BJ (cell line): ENCODE measurements at regions not wholly inside any gene's neighbourhood (a gene's known extent, or its start where the extent isn't known, plus 50 kb on each side); places are given as distances from the start of the nearest gene placed in this dataset.

Experiments used
- CTCF ChIA-PET: fragments of 350-600 bp; formaldehyde crosslinking; extraction: SDS; loops from one replicate; lab custom pipeline; 2021; ENCODE audit warnings: antibody characterized with exemption, inconsistent platforms; lab: Yijun Ruan, JAX
- POLR2A ChIA-PET: fragments of 300-600 bp; sonication (Branson Sonifier 250); formaldehyde crosslinking; extraction: SDS; loops from one replicate; lab custom pipeline; 2021; ENCODE audit warnings: antibody characterized with exemption; lab: Charles Lee
- DNase-seq: peaks from one replicate; pipeline ENCODE4 v3.0.0-alpha.2; 2011; ENCODE audit warnings: low read depth
- H3K27me3 ChIP-seq: 2 replicates; pipeline ENCODE4 v1.6.0; 2011; ENCODE audit warnings: low read length; ENCODE audit not compliant: control insufficient read depth, insufficient read depth
- H3K36me3 ChIP-seq: 2 replicates; pipeline ENCODE4 v1.5.1; 2011; ENCODE audit warnings: low read length; ENCODE audit not compliant: control insufficient read depth, insufficient read depth
- H3K4me3 ChIP-seq: 2 replicates; pipeline ENCODE4 v1.5.1; 2011; ENCODE audit warnings: low read depth, mild to moderate bottlenecking, control low read depth, low read length
- TF ChIP-seq, protein P1 (sequence below): IDR thresholded peaks from 2 replicates; pipeline ENCODE4 v1.5.1; 2011; ENCODE audit warnings: low read depth, mild to moderate bottlenecking, control low read depth, inconsistent platforms, low read length, moderate library complexity; ENCODE audit not compliant: insufficient read depth

DNA sequence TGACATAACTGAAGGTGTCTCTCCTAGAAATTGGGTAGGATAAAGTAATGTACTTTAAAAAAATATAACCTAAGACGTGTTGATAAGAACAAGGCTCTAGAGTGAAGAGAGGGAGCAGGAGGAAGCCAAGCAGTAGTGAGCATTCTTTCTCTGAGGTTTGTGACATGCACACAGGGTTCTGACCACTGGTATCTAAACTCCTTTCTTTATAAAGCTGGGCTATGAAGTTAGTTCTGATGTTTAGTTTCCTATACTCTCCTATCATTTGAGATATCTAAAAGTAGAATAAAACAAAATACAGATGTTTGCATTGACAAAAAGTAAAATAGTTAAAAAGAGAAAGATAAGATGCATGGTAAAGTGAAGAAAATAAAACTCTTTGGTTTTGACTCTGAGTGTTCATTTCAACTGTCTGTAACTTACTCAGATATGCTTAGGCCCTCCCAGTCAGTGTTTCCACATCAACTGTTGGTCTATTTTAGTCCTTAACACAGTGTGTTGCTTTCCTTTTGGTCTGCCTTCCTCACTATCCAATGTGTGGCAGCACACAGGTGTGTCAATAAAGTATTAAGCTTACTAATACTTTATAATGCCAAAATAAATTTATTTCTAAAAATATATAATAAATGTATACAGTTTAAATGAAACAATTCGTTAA, 543.5 kb downstream of the PTPRC start:
- POLR2A ChIA-PET, result no interaction called here
- DNase-seq, result no peak
- CTCF ChIA-PET, result interaction anchor here (0.6 kb wide), 1 partner anchor 12 kb away, joined by 3 read pairs; no protein-coding TSS in a partner anchor
- TF ChIP-seq, protein P1, sequence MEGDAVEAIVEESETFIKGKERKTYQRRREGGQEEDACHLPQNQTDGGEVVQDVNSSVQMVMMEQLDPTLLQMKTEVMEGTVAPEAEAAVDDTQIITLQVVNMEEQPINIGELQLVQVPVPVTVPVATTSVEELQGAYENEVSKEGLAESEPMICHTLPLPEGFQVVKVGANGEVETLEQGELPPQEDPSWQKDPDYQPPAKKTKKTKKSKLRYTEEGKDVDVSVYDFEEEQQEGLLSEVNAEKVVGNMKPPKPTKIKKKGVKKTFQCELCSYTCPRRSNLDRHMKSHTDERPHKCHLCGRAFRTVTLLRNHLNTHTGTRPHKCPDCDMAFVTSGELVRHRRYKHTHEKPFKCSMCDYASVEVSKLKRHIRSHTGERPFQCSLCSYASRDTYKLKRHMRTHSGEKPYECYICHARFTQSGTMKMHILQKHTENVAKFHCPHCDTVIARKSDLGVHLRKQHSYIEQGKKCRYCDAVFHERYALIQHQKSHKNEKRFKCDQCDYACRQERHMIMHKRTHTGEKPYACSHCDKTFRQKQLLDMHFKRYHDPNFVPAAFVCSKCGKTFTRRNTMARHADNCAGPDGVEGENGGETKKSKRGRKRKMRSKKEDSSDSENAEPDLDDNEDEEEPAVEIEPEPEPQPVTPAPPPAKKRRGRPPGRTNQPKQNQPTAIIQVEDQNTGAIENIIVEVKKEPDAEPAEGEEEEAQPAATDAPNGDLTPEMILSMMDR, result no peak
- no peaks in the 10 kb centered on the region for H3K36me3 ChIP-seq
- no peak overlapping the region for H3K4me3 ChIP-seq
- H3K27me3 ChIP-seq, result no peaks in the 10 kb centered on the region

DNA sequence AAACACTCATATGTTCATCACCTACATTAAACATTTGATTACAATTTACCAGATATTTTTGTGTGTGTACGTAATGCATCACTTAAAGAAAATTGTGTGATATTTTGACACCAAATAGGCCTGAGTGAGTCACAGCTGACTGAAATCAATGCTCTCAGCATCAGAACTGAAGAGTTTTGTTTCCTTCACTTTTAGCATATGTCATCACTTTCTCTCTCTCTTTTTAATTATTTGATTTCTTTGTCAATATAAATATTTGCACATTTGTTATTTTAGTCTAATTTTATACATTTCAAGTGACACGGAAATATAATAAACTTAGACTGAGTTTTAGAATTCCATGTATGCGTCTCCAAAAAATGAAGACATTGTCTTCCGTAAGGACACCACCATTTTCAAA, 545.3 kb downstream of the PTPRC start:
- TF ChIP-seq, protein P1, result no peak
- no peak for DNase-seq
- Histone ChIP-seq H3K27me3 (no peaks in the 10 kb centered on the region), H3K36me3 (no peaks in the 10 kb centered on the region), H3K4me3 (no peak overlapping the region)
- POLR2A ChIA-PET, result no interaction called here
- CTCF ChIA-PET, result no interaction called here

DNA sequence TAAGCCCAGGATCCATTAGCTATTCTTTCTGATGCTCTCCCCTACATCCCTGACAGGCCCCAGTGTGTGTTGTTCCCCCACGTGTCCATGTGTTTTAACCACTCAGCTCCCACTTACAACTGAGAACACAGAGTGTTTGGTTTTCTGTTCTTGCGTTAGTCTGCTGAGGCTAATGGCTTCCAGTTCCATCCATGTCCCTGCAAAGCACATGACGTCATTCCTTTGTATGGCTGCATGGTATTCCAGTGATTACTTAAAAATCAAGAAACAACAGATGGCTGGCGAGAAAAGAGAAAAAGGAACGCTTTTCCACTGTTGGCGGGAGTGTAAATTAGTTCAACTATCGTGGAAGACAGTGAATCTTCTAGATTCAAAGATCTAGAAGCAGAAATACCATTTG, 556.0 kb downstream of the PTPRC start:
- Histone ChIP-seq H3K36me3 (no peaks in the 10 kb centered on the region), H3K27me3 (no peaks in the 10 kb centered on the region), H3K4me3 (no peak overlapping the region)
- ChIA-PET POLR2A (no interaction called here), CTCF (no interaction called here)
- TF ChIP-seq, protein P1, result no peak
- no peak for DNase-seq

DNA sequence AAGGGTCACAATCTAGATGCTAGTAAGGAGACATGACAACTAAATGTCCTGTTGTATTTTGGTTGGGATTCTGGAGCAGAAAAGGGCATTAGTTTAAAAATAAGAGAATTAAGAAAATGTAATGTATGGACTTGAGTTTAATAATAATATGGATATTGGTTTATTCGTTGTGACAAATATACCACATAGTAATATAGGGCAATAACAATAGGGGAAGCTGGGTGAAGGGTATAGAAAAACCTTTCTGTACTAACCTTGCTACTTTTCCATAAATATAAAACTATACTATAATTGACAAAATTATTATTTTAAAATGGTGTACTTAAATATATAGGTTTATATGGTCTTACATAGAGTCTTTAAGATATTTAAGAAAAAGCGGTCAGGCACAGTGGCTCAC, 558.9 kb downstream of the PTPRC start:
- TF ChIP-seq, protein P1, result no peak
- H3K4me3 ChIP-seq, result no peak overlapping the region
- ChIA-PET CTCF (no interaction called here), POLR2A (no interaction called here)
- DNase-seq, result no peak
- no peaks in the 10 kb centered on the region for H3K36me3 ChIP-seq
- H3K27me3 ChIP-seq, result no peaks in the 10 kb centered on the region

DNA sequence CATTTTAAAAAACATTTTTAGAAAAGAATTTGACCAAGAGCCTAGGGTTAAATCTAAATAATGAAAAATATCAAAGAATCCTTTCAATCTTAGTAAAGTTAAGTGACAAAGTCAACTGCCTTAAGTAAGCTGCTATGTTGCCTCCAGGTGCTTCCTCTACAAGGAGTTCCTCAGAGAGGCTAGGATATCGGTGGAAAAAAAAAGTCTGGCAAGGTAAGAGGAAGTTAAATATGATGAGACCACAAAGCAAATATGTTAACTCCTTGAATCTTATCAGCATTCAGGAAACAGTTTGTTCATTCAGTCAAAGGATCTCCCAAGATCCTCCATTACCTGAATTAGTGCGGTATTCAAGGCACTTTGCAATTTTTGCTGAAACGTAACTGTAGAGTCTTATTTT, 563.5 kb downstream of the PTPRC start:
- ChIA-PET CTCF (no interaction called here), POLR2A (no interaction called here)
- Histone ChIP-seq H3K27me3 (no peaks in the 10 kb centered on the region), H3K4me3 (no peak overlapping the region), H3K36me3 (no peaks in the 10 kb centered on the region)
- TF ChIP-seq, protein P1, result no peak
- no peak for DNase-seq
